ENCODE measurements at regions not wholly inside any gene's neighbourhood (a gene's known extent, or its start where the extent isn't known, plus 50 kb on each side); places are given as distances from the start of the nearest gene placed in this dataset.

DNA sequence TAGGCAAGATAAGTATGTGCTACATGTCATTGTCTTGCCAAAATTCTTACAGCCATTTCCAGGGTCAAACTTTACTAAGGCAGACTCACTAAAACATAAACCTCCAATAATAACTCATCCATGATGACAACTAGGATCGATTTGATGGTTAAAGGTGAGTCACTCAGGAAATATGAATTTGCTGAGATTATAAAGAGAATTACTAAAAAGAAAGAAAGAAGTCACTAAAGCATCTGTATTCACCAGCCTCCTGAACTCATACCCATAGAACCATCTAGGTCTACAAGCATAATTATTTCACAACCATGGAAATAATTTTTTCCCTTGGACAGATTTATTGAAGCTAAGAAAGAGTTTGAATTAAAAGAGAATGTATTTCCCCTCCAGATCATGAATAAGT, 258.6 kb downstream of the TLE1 start:
- in situ Hi-C loops (cut with HindIII; ENCODE audit: low pct_unique_long_range_greater_than_20kb, low sequenced_read_pairs) = no loop called here
- ChIA-PET CTCF (no interaction called here), POLR2A (no interaction called here)
- Histone ChIP-seq H3K36me3 (ENCODE audit: control insufficient read depth, insufficient read depth, low read length) (no peaks in the 10 kb centered on the region), H3K27ac (ENCODE audit: low read length) (no peak overlapping the region), H3K4me1 (ENCODE audit: control insufficient read depth, insufficient read depth, low read length) (no peaks in the 10 kb centered on the region), H3K27me3 (ENCODE audit: control insufficient read depth, insufficient read depth, low read length) (no peaks in the 10 kb centered on the region), H3K4me3 (ENCODE audit: low read depth in 2 of 2, low read length in 2 of 2) (no peak overlapping the region), H3K9me3 (ENCODE audit: control insufficient read depth, insufficient read depth, low read depth, low read length) (peaks cover 3% of the 10 kb centered on the region; the same call in 1 of the 2 replicates)
- DNase-seq (ENCODE audit: low read depth, low spot score) (no peak), ATAC-seq (no peak)
- no TSS peak for BruUV-seq (replicated peaks)
- intact Hi-C loops (cut with micrococcal nuclease; ENCODE audit: unreplicated experiment) = no loop called here
- TF ChIP-seq CTCF (IDR thresholded peaks at IDR 0.05) (no peak), REST (IDR thresholded peaks at IDR 0.05; ENCODE audit: insufficient read depth in 1 of 2, low read depth in 2 of 2, low read length in 1 of 2) (no peak), POLR2AphosphoS5 (IDR thresholded peaks at IDR 0.05; ENCODE audit: low read depth, low read length) (no peak), SIN3A (IDR thresholded peaks at IDR 0.05; ENCODE audit: borderline replicate concordance, insufficient read depth, low read depth, low read length) (no peak), TCF7L2 (IDR thresholded peaks at IDR 0.05; ENCODE audit: low read depth, low read length) (no peak)

DNA sequence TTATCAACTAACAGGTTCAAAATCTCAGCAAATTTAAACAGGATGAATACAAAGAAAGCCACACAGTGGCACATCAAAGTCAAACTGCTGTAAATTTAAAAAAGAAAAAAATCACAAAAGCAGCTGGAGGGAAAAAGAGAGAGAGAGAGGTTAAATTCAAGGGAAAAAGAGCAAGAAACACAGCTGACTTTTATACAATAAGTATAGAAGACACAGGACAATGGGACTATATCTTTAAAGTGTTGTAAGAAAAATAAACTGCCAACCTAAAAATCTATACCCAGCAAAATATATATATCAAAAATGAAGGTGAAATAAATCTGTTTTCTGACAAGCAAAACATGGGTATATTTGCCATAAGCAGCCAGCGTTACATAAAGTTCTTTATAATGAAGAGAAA, 261.5 kb downstream of the TLE1 start:
- ATAC-seq (no peak), DNase-seq (ENCODE audit: low read depth, low spot score) (no peak)
- ChIA-PET POLR2A (no interaction called here), CTCF (no interaction called here)
- H3K4me3 ChIP-seq (ENCODE audit: low read depth in 2 of 2, low read length in 2 of 2) = no peak overlapping the region
- no TSS peak for BruUV-seq (replicated peaks)
- H3K36me3 ChIP-seq (ENCODE audit: control insufficient read depth, insufficient read depth, low read length) = no peaks in the 10 kb centered on the region
- in situ Hi-C loops (cut with HindIII; ENCODE audit: low pct_unique_long_range_greater_than_20kb, low sequenced_read_pairs) = no loop called here
- TF ChIP-seq SIN3A (IDR thresholded peaks at IDR 0.05; ENCODE audit: borderline replicate concordance, insufficient read depth, low read depth, low read length) (no peak), TCF7L2 (IDR thresholded peaks at IDR 0.05; ENCODE audit: low read depth, low read length) (no peak), REST (IDR thresholded peaks at IDR 0.05; ENCODE audit: insufficient read depth in 1 of 2, low read depth in 2 of 2, low read length in 1 of 2) (no peak), POLR2AphosphoS5 (IDR thresholded peaks at IDR 0.05; ENCODE audit: low read depth, low read length) (no peak), CTCF (IDR thresholded peaks at IDR 0.05) (no peak)
- no peaks in the 10 kb centered on the region for H3K4me1 ChIP-seq (ENCODE audit: control insufficient read depth, insufficient read depth, low read length)
- H3K27me3 ChIP-seq (ENCODE audit: control insufficient read depth, insufficient read depth, low read length) = no peaks in the 10 kb centered on the region
- H3K9me3 ChIP-seq (ENCODE audit: control insufficient read depth, insufficient read depth, low read depth, low read length) = peaks cover 3% of the 10 kb centered on the region; the same call in 1 of the 2 replicates
- intact Hi-C loops (cut with micrococcal nuclease; ENCODE audit: unreplicated experiment) = no loop called here
- no peak overlapping the region for H3K27ac ChIP-seq (ENCODE audit: low read length)

Data from Panc1 (cell line).